ENCODE measurements at regions not wholly inside any gene's neighbourhood (a gene's known extent, or its start where the extent isn't known, plus 50 kb on each side); places are given as distances from the start of the nearest gene placed in this dataset.

DNA sequence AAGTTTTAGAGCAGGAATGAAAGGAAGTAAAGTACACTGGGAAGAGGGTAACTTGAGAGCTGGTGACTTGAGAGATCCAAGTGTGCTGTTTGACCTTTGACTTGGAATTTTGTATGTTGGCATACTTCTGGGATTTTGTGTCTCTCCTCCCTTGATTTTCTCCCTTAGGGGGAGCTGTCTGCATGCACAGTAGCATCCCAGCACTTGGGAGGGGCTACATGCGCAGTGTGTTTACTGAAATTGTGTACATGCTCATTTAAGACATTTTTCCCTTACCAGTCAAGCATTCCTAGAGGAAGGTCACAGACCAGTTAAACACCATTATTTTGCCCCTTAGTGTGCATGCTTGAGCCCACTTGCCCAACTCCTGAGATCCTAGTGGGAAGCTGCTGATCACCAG is 120.1 kb downstream of the ZNF622 start:
- TF ChIP-seq, protein P1, sequence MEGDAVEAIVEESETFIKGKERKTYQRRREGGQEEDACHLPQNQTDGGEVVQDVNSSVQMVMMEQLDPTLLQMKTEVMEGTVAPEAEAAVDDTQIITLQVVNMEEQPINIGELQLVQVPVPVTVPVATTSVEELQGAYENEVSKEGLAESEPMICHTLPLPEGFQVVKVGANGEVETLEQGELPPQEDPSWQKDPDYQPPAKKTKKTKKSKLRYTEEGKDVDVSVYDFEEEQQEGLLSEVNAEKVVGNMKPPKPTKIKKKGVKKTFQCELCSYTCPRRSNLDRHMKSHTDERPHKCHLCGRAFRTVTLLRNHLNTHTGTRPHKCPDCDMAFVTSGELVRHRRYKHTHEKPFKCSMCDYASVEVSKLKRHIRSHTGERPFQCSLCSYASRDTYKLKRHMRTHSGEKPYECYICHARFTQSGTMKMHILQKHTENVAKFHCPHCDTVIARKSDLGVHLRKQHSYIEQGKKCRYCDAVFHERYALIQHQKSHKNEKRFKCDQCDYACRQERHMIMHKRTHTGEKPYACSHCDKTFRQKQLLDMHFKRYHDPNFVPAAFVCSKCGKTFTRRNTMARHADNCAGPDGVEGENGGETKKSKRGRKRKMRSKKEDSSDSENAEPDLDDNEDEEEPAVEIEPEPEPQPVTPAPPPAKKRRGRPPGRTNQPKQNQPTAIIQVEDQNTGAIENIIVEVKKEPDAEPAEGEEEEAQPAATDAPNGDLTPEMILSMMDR (conservative IDR thresholded peaks at IDR 0.05; ENCODE audit: low read depth, low read length), result peak; percentile 4
- no peak overlapping the region for H3K4me3 ChIP-seq (ENCODE audit: low read length)
- no peak for DNase-seq (ENCODE audit: low read depth)

DNA sequence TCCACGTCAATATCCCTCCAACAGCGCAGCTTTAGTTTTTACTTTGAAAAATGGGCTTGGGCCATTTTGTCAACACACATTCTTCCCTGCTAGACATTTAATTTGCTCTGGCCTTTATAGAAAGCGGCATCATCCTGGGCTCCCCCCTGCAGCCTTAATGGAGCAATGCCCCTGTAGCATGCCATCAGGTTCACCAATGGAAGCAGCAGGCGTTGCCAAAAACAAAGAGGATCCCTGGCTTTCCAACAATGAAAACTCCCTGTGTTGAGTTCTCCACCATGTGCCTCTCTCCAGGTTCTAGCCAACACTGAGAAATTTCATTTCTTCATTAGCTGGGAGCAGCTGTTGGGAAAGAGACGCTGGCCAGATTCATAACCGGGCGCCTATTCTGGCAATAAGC is 139.5 kb downstream of the ZNF622 start:
- TF ChIP-seq, protein P1 (conservative IDR thresholded peaks at IDR 0.05; ENCODE audit: low read depth, low read length), result no peak
- no peak overlapping the region for H3K4me3 ChIP-seq (ENCODE audit: low read length)
- no peak for DNase-seq (ENCODE audit: low read depth)

DNA sequence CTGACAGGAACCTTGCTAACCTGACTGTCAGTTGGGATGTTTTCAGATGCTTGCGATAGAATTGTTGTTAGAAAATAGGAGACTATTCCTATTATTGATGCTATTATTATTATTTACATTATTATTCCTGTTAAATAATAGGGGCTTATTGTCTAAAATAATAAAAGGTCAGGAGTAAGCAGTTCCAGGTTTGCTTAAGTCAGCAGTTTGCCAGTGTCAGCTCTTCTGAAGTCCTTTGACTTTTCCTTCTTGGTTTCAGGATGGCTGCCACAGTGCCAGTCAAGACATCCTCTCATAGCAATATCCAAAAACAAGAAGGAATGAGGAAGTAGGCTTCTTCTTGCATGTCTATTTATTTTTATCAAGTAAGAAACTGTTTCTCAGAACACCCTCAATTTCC is 141.7 kb upstream of the MARCHF11 start:
- TF ChIP-seq, protein P1 (conservative IDR thresholded peaks at IDR 0.05; ENCODE audit: low read depth, low read length), result no peak
- no peak overlapping the region for H3K4me3 ChIP-seq (ENCODE audit: low read length)
- no peak for DNase-seq (ENCODE audit: low read depth)

DNA sequence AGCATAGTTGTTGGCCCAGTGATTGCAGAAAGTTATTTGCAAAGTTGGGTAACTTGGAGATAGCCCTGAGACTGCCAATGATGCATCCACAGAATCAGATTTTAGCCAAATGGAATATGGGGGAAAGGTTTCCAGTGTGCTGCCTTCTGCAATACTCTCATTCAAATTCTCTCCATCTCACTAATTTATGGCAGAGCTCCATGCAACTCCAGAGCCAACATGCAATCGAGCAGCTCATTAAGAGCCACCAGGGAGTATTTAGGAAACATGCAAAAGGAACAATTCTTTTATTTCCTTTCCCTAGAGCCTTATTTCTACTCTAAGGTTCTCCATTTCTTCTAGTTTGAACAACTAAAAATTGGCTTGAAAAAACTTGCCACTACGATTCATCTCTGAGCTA is 135.9 kb upstream of the MARCHF11 start:
- no peak overlapping the region for H3K4me3 ChIP-seq (ENCODE audit: low read length)
- DNase-seq (ENCODE audit: low read depth), result no peak
- TF ChIP-seq, protein P1 (conservative IDR thresholded peaks at IDR 0.05; ENCODE audit: low read depth, low read length), result no peak

DNA sequence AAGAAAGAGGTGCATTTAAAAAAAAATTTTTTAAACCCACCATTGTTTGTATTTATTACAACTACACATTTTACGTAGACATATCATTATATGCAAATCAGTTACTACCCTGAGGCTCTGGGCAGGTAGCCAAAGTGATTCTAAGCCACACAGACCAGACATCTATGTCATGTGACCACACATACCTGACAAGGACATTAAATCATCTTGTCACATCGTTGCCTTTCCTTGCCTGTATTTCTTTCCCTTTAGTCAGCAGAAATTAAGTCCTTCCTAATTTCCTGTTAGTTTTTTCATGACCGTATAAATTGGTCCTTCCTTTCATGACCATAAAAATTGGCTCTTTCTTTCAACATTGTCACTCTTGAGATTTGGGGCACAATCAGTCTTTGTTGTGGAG is 134.2 kb upstream of the MARCHF11 start:
- TF ChIP-seq, protein P1 (conservative IDR thresholded peaks at IDR 0.05; ENCODE audit: low read depth, low read length), result no peak
- DNase-seq (ENCODE audit: low read depth), result no peak
- H3K4me3 ChIP-seq (ENCODE audit: low read length), result no peak overlapping the region

DNA sequence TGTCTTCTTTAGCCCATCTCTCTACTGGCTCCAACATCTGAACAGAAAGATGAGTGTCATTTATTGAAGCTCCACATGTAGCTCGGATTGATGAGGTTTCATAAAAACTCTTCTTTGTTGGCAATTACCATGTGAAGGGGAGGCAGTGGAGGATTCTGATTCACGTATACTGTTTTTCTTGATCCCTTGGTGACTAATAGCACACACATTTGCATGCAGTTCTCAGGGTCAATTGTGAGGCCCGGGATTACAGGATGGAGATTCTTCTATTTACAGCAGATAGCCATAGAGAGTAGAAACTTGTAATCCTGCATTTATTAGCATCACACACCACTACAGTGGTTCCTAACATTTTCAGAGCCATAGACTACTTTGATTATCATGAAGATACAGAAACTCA is 133.2 kb upstream of the MARCHF11 start:
- DNase-seq (ENCODE audit: low read depth), result no peak
- TF ChIP-seq, protein P1 (conservative IDR thresholded peaks at IDR 0.05; ENCODE audit: low read depth, low read length), result no peak
- no peak overlapping the region for H3K4me3 ChIP-seq (ENCODE audit: low read length)

DNA sequence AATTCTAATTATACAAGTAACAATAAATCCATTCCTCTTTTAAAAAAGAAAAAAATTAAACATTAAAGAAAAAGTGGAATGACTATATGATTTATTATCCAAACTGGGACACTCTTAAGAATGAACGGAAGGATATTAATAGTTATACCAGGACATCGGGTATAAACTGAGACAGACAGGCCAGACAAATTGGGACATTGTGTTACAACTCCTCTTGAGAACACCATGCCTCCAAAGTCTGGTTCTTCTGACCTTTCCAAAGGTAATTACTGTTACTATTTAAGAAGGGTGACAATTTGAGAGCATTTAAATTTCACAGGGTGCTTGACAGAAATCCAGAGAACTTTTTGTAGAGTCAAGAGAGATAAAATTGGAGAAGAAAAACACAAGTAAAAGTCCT is 132.1 kb upstream of the MARCHF11 start:
- no peak overlapping the region for H3K4me3 ChIP-seq (ENCODE audit: low read length)
- DNase-seq (ENCODE audit: low read depth), result no peak
- TF ChIP-seq, protein P1 (conservative IDR thresholded peaks at IDR 0.05; ENCODE audit: low read depth, low read length), result no peak

All from retinal pigment epithelial cell (primary cell).